HL-60/S4 treated with phorbol 12-myristate 13-acetate at 8.2 ng/mL for 4 days and 3 days (cell line): ENCODE measurements at regions not wholly inside any gene's neighbourhood (a gene's known extent, or its start where the extent isn't known, plus 50 kb on each side); places are given as distances from the start of the nearest gene placed in this dataset.

Source experiments
- in situ Hi-C: fragments of 300-500 bp; cut with MboI; formaldehyde crosslinking; loops from 2 replicates; pipeline ENCODE4 v1.15.0; 2022; ENCODE audit warnings: low sequenced_read_pairs

- in situ Hi-C loops: no loop called here
These were observed 585.7 kb upstream of the DAB2 start for GRCh38 chr5:40010436-40010835.

- in situ Hi-C loops: no loop called here
These were observed 581.5 kb upstream of the DAB2 start for GRCh38 chr5:40006260-40006659.

GRCh38 chr5:40001796-40002195, 577.0 kb upstream of the DAB2 start:
- in situ Hi-C loops: no loop called here

DNA sequence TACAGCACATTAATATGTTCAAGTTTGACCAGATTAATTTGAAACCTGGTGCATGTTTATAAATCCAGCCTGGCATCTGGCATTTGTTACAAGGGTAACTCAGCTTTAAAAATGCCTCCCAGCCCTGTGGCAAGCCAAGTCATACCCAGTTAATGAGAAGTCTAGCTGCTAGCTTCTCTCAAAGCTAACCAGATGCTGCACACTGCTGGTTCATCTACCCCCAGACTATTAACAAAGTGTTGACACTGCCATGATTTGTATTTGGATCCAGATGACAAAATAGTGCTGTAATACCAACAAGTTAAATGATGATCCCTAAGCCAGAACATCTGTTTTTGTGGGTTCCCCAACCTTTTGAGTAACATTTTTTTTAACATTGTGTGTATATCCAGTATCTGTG, 573.7 kb upstream of the DAB2 start:
- in situ Hi-C loops: no loop called here

- in situ Hi-C loops: no loop called here
These were observed 571.2 kb upstream of the DAB2 start for GRCh38 chr5:39995990-39996389.

DNA sequence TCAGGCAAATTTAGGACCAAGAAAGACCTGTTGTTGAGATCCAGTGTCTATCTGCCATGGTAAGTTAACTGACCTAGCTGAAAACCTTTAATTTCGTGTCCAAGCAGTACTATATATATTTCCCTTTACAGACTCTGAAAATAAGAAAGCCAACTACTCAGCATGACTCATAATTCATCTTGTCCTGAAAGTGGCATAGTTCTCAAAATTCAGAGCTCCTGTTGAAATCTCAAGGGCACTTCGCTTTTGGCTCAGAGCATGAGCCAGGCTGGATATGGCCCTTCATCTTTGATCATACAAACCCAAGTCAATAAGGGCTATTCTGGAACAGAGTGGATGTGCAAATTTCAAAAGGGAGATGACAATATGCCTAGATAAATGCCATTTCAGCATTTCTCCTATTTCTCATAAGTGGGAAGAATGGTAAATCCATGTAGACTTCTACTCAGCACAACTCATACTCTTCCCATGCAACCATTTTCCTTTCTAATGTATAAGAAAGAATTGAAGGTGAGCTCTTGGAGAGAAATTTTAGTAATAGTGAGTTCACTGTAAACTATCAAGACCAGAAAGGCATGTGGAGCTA, 567.9 kb upstream of the DAB2 start:
- in situ Hi-C loops: no loop called here

DNA sequence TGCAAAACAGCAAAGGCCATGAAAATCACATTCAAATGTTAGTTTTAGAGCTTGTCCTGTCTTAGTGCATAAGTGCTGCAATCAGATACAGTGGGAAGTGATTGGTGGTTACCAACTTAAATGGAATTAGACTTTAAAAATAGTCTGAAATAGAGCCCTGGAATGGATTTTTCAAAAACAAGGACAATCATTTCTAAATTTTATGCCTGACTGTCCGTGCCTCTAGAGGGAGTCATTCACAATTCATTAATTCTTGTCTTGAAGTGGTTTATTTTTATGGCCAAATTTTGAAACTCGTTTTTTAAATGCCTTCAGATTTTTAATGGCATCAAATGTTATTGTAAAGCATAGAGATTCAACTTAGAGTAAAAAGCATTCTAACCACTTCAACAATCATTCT, 561.8 kb upstream of the DAB2 start:
- in situ Hi-C loops: no loop called here

- in situ Hi-C loops: no loop called here
These were observed 555.3 kb upstream of the DAB2 start for GRCh38 chr5:39980056-39980455.

DNA sequence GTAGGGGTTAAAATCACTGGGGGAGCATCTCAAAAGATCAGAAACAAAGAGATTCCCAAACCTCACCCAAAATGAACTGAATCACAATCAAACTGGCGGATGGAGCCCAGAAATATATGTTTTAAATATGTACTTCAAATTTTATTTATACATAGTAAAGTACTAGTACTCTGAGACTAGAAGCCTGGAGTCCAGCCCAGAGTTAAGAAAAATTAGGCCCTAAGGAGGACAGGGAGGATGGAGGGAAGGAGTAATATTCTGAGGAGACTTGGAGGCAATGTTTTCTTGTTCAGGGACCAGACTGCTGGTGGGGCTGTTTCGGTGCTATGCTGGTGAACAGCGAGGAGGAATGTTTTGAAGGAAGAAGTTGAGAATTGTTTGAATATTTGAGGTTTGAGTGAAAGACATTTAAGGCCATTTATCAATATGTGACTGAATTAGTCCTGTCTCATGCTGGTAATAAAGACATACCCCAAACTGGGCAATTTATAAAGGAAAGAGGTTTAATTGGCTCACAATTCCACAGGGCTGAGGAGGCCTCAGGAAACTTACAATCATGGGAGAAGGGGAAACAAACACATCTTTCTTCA, 552.4 kb upstream of the DAB2 start:
- in situ Hi-C loops: no loop called here

DNA sequence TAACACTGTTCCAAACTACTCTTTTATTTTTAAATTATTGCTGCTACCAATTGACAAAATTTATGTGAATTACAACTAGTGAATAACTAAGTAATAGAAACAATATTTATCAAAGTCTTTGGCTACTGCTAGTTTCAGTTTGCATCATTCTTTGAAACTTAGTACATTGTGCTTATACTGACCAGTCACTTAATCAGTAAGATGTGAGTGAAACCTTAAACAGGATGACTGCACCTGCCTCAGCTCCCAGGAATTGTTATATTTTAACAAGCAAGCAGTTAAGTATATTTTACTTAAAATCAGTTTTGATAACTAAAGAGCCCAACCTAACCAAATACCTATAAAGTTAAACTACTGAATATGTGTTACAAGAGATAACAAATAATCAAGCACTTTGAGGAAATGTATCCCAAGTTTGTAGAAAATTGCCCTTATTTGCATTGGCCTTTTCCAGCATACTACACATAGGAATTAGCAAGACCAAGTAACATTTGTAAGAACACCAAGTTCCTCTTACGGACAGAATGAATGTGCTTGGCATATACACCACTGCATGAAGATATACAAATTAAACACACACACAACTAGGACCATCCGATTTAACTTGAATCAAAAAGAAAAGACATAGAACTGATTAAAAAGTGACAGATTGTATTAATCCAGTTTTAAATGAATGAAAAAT, 545.5 kb upstream of the DAB2 start:
- in situ Hi-C loops: no loop called here

GRCh38 chr5:39968381-39968780, 543.6 kb upstream of the DAB2 start:
- in situ Hi-C loops: no loop called here

GRCh38 chr5:39955156-39955555, 530.4 kb upstream of the DAB2 start:
- in situ Hi-C loops: loop anchor here (10.0 kb wide), 1 partner anchor 730 kb away; no protein-coding TSS in a partner anchor

GRCh38 chr5:39951070-39951469, 526.3 kb upstream of the DAB2 start:
- in situ Hi-C loops: loop anchor here (10.0 kb wide), 1 partner anchor 734 kb away; no protein-coding TSS in a partner anchor

GRCh38 chr5:39948867-39949468, 524.2 kb upstream of the DAB2 start:
- in situ Hi-C loops: no loop called here

- in situ Hi-C loops: no loop called here
These were observed 523.6 kb upstream of the DAB2 start for GRCh38 chr5:39948341-39948740.

DNA sequence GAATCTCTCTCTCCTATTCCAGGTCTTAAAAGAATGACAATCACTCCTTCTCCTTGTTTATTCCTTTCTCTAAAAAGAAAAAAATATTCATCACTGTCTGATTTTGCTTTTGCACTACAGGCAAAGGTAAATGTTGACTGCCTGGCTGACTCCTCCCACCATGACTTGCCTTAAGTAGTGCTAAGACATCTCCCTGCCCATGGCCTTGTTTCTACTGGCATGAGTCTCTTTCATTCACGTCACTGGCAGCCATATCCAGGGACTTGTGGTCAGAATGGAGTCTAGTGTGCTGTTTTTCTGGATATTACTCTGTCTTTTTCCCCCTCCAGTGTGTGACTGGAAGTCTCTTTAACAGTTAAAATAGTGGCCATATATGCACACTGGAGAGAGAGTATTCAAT, 522.9 kb upstream of the DAB2 start:
- in situ Hi-C loops: no loop called here

DNA sequence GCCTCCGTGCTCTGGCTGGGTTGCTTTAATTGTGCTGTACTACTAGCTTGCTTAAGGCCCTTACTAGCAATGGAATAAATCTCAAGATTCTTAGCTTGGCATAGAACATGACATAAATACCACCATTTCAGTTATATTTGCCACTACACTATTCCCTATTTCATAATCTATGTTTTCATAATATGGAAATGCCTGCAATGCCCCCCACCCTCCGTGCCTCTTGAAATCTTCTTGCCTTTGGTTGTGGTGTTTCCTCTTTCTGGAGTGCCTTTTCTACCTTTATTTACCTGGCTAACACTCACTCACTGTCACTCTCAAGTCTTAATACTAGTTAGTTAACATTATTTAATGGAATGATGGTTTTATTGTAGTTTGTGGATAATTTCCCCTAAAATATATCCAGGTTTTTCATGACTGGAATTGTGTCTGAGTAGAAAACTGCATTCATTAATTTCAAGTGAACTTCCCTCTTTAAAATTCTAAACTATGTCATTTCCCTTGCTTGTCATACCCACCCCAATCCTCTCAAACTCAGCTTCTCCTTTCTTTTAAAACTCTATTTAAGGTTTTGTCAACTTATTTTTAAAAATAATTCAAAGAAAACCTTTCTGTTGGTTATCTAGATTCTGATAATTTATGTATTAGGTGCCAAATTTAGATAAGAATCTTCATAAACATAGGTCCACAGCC, 521.7 kb upstream of the DAB2 start:
- in situ Hi-C loops: no loop called here

GRCh38 chr5:39945870-39946269, 521.1 kb upstream of the DAB2 start:
- in situ Hi-C loops: no loop called here

GRCh38 chr5:39943811-39944210, 519.0 kb upstream of the DAB2 start:
- in situ Hi-C loops: no loop called here

GRCh38 chr5:39942606-39943005, 517.8 kb upstream of the DAB2 start:
- in situ Hi-C loops: no loop called here

DNA sequence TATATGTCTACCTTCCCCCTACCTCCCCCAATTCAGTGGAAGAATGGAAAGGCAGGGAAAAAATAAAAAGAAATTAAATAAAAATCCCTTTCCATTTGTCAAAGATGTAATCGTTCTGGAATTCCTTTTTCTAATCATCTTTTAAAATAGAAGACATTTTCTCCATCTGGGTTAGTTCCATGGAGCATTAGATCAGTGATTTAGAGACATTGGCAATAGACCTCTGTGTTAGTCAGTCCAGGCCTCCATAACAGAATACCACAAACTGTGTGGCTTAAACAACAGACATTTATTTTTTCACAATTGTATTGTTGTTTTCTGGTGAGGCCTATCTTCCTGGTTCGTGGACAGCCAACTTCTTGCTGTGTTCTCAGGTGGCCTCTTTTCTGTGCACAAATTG, 516.6 kb upstream of the DAB2 start:
- in situ Hi-C loops: no loop called here
